Embryonic facial prominence (tissue), 1 donor: ENCODE measurements at regions not wholly inside any gene's neighbourhood (a gene's known extent, or its start where the extent isn't known, plus 50 kb on each side); places are given as distances from the start of the nearest gene placed in this dataset.
A peak's percentile ranks its signal among the peaks of the same experiment; 100 is the strongest.

Experiments used
- DNase-seq: peaks from one replicate; pipeline ENCODE4 v3.0.0-alpha.2; 2016; ENCODE audit errors: extremely low spot score

GRCh38 chr9:80552931-80553330 is 981.2 kb downstream of the TLE4 start:
- DNase-seq: no peak

DNA sequence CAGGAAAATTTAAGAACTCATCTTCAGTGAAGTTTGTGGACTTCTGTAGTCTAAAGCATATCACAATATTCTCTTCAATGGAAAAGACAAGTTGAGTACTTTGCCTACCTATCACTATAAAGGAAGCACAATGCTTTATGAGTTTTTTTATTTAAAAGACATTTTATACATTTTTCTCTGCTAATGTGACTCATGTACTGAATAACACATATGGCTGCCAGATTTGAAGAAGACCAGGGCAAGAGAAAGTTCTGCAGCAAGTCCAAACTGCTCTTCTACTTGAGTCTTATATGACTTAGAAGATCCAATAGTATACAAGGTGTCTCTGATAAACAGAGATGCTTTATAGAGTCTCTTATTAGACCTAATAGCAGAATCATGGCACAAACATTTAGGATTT is 978.4 kb downstream of the TLE4 start:
- no peak for DNase-seq

- DNase-seq: no peak
Observed at GRCh38 chr9:80547613-80548012, 975.8 kb downstream of the TLE4 start.

DNA sequence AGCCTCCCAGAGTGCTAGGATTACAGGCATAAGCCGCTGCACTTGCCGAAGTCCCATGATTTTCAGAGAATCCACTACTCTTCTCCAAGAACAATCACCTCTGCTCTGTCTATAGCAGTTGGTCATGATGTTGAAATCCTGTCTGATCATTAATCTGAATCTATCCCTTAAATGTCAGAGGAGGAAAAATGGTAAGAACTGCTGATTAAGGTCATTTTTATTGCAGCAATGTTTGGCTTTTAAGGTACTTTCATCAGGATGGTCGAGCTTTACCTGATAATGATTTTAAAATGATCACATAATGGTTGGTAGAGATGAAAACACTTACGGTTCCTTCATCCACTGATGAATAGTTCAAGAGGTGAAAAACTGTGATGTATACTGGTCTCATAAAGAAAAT is 968.6 kb downstream of the TLE4 start:
- no peak for DNase-seq

GRCh38 chr9:80538976-80539375 is 967.2 kb downstream of the TLE4 start:
- DNase-seq: no peak

DNA sequence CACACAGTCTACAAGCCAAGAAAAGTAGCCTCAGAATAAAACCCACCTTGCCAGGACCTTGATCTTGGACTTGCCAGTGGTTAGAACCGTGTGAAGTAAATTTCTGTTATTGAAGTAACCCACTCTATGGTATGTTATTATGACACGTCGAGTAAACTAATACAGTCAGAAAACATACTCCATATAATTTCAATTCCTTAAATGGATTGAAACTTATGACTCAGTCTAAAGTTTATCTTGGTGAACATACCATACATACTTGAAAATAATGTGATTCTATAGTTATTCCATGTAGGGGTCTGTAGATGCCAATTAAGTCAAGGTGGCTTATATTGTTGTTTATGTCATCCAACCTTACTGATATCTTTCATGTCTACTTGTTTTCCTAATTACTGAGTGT is 950.7 kb downstream of the TLE4 start:
- DNase-seq: no peak

GRCh38 chr9:80521151-80521550 is 949.4 kb downstream of the TLE4 start:
- DNase-seq: no peak

GRCh38 chr9:80520231-80520630 is 948.5 kb downstream of the TLE4 start:
- no peak for DNase-seq

GRCh38 chr9:80518441-80518840 is 946.7 kb downstream of the TLE4 start:
- DNase-seq: no peak

- no peak for DNase-seq
Observed at GRCh38 chr9:80516679-80517078, 944.9 kb downstream of the TLE4 start.

DNA sequence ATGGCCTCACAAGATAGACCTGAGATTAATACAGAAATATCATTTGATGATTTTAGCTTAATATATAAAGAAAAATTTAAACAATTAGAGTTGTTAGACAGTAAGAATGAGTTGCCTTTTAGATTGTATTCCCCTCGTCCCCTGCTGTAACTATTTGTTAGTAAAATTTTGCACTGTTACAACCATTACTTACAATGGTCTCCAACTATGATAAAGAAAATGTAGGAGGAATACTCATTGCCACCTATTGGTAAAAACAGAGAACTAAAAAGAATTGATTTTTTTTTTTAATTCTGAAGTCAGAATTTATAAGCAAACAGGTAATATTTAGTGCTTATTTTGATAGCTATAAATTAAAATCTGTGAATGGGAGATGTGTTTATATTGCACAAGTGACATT is 937.6 kb downstream of the TLE4 start:
- no peak for DNase-seq

- no peak for DNase-seq
Observed at GRCh38 chr9:80507611-80508010, 935.8 kb downstream of the TLE4 start.

DNA sequence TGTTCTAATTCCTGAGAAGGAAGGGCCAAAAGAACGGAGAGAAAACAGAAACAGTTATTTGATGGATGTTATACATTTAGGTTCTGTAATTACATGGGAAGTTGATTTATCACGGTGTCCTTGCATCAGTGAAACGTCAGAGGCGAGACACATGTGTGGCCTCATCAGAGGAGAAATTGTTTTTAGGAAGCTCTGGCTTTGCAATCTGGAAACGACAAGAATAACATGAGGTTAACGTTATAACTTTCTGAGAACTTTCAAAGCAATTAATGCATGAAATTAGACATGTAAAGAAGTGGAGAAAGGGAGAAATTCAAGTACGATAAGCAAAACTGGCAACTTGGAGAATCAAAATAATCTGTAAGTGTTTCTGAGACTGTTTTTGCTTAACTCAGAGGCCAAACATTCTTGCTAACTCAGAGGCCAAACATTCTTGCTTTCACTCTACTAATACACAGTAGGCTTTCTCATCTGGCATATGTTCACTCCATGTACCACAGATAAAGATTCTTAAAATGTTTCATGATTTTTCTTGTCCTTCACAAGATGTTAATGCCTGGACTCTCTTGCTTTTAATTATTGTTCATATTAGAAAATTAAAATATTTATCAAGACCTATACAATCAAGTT is 933.0 kb downstream of the TLE4 start:
- DNase-seq: peak; percentile 14

- no peak for DNase-seq
Observed at GRCh38 chr9:80503671-80504281, 932.0 kb downstream of the TLE4 start.

GRCh38 chr9:80502306-80502705 is 930.5 kb downstream of the TLE4 start:
- DNase-seq: no peak

DNA sequence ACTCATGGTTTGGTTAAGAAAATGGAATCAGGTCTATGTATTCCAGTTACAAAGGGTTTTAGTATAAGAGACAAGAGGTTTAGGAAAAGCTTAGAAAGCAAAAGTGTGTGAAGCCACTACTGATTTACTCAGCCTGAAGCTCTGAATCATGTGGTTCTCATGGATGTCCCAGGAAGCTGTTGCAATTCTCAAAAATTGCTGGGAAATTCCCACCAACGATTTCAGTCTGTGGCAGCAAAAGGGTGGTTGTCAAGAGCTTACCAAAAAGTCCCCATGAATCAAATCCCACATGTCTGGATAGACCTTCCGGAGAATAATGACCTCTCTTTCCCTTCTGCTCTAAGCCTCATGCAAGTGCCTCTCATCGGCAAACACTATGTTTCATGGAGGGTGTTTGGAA is 929.9 kb downstream of the TLE4 start:
- no peak for DNase-seq

DNA sequence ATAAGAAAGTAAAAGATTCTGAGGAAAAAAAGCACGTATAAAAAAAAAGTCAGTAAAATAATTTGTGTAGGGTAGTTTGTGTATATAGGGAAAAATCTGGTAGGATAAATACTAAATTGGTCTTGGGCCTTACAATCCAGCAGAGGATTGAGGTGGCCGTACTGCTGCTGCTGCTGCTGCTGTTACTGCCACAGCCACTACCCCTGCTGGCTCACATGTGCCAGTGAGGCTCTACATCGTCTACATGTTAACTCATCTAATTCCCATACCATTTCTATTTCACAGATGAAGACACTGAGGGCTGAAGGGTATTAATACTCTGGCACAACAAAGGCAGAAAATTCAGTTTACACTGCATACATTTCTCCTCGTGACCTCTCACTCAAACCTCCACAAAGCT is 928.5 kb downstream of the TLE4 start:
- no peak for DNase-seq

GRCh38 chr9:80498001-80498555 is 926.3 kb downstream of the TLE4 start:
- DNase-seq: no peak

GRCh38 chr9:80496901-80497556 is 925.3 kb downstream of the TLE4 start:
- no peak for DNase-seq

- no peak for DNase-seq
Observed at GRCh38 chr9:80493258-80493657, 921.5 kb downstream of the TLE4 start.

GRCh38 chr9:80492221-80492620 is 920.5 kb downstream of the TLE4 start:
- no peak for DNase-seq

DNA sequence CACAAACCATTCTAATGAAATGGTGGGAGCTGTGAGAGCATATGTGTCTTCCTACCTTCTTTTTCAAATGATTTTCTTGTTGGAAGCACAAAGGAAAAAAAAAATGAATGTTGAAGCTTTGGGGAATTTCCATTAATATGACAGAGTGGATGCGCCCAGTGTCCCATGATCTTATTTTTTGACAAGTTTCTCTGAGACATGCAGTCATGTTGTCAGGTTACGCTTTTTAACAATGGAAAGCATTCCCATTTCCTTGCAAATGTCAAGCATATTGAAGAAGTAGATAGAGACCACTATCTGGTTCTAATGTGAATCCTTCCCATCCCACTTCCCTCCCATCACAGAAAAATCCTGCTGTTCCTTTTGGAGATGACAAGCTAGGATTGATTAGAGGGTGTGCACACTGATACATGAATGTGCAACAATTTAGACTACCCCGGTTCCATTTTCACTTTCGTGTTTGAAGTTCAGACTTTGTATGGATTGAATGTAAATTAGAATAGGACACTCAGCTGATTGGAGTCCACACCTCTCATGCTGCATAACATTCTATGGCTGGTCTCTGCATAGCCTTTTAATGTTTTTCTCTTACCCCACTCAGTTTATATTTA is 919.4 kb downstream of the TLE4 start:
- DNase-seq: no peak

GRCh38 chr9:80489329-80489728 is 917.6 kb downstream of the TLE4 start:
- no peak for DNase-seq
